ENCODE measurements at regions not wholly inside any gene's neighbourhood (a gene's known extent, or its start where the extent isn't known, plus 50 kb on each side); places are given as distances from the start of the nearest gene placed in this dataset.

DNA sequence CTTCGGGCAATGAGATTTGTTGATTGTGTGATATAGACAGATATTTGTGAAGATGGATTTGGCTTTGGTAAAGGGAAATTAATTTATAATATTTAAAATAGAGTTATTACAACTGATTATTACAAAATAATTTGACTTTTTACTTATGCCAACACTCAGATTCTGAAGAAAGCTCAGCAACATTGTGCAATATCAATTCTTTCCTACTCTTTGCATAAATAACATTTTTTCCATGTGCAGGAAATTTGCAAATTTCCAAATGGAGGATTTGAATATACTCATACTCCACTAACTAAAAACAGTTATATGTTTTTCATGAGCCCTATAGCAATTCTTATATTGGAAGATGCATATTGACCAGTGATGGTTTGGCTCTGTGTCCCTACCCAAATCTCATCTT lies 676.4 kb upstream of the ADAMTS5 start:
- DNase-seq (ENCODE audit: low read depth) = no peak
- TF ChIP-seq MAX (IDR thresholded peaks at IDR 0.05; ENCODE audit: low read depth, low read length) = no peak
- TF ChIP-seq, protein P1, sequence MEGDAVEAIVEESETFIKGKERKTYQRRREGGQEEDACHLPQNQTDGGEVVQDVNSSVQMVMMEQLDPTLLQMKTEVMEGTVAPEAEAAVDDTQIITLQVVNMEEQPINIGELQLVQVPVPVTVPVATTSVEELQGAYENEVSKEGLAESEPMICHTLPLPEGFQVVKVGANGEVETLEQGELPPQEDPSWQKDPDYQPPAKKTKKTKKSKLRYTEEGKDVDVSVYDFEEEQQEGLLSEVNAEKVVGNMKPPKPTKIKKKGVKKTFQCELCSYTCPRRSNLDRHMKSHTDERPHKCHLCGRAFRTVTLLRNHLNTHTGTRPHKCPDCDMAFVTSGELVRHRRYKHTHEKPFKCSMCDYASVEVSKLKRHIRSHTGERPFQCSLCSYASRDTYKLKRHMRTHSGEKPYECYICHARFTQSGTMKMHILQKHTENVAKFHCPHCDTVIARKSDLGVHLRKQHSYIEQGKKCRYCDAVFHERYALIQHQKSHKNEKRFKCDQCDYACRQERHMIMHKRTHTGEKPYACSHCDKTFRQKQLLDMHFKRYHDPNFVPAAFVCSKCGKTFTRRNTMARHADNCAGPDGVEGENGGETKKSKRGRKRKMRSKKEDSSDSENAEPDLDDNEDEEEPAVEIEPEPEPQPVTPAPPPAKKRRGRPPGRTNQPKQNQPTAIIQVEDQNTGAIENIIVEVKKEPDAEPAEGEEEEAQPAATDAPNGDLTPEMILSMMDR (IDR thresholded peaks at IDR 0.05; ENCODE audit: low read depth, low read length) = no peak
- TF ChIP-seq POLR2A (IDR thresholded peaks at IDR 0.05; ENCODE audit: extremely low read depth, insufficient read length) = no peak
- no peak for TF ChIP-seq MYC (IDR thresholded peaks at IDR 0.05; ENCODE audit: low read depth, low read length)
- H3K4me3 ChIP-seq (ENCODE audit: low read depth, low read length) = no peak overlapping the region

DNA sequence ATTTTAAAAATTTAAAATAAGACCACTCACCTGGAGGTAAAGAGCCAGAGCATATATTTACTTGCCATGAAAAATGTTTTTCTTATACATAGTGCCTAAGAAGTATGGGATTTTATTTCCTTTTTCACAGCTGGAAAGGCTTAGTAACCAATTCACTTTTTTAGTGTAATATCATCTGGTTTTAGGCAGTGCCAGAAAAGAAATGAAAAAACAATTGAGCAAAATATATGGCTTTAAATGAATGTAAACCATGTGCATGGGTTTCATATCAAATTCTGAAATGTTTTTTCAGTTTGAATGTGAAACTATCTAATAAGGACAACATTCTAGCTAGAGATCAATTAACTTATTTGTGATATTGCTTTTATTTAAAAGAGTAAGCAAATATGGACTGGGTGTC lies 672.4 kb upstream of the ADAMTS5 start:
- TF ChIP-seq MYC (IDR thresholded peaks at IDR 0.05; ENCODE audit: low read depth, low read length) (no peak), MAX (IDR thresholded peaks at IDR 0.05; ENCODE audit: low read depth, low read length) (no peak), POLR2A (IDR thresholded peaks at IDR 0.05; ENCODE audit: extremely low read depth, insufficient read length) (no peak)
- TF ChIP-seq, protein P1 (IDR thresholded peaks at IDR 0.05; ENCODE audit: low read depth, low read length) = no peak
- no peak for DNase-seq (ENCODE audit: low read depth)
- H3K4me3 ChIP-seq (ENCODE audit: low read depth, low read length) = no peak overlapping the region

GRCh38 chr21:27636656-27637055 lies 669.8 kb upstream of the ADAMTS5 start:
- no peak for DNase-seq (ENCODE audit: low read depth)
- no peak overlapping the region for H3K4me3 ChIP-seq (ENCODE audit: low read depth, low read length)
- no peak for TF ChIP-seq MYC (IDR thresholded peaks at IDR 0.05; ENCODE audit: low read depth, low read length)
- no peak for TF ChIP-seq MAX (IDR thresholded peaks at IDR 0.05; ENCODE audit: low read depth, low read length)
- TF ChIP-seq POLR2A (IDR thresholded peaks at IDR 0.05; ENCODE audit: extremely low read depth, insufficient read length) = no peak
- TF ChIP-seq, protein P1 (IDR thresholded peaks at IDR 0.05; ENCODE audit: low read depth, low read length) = no peak

GRCh38 chr21:27633631-27634030 lies 666.7 kb upstream of the ADAMTS5 start:
- no peak for DNase-seq (ENCODE audit: low read depth)
- TF ChIP-seq POLR2A (IDR thresholded peaks at IDR 0.05; ENCODE audit: extremely low read depth, insufficient read length) (no peak), MYC (IDR thresholded peaks at IDR 0.05; ENCODE audit: low read depth, low read length) (no peak), MAX (IDR thresholded peaks at IDR 0.05; ENCODE audit: low read depth, low read length) (no peak)
- TF ChIP-seq, protein P1 (IDR thresholded peaks at IDR 0.05; ENCODE audit: low read depth, low read length) = no peak
- no peak overlapping the region for H3K4me3 ChIP-seq (ENCODE audit: low read depth, low read length)

DNA sequence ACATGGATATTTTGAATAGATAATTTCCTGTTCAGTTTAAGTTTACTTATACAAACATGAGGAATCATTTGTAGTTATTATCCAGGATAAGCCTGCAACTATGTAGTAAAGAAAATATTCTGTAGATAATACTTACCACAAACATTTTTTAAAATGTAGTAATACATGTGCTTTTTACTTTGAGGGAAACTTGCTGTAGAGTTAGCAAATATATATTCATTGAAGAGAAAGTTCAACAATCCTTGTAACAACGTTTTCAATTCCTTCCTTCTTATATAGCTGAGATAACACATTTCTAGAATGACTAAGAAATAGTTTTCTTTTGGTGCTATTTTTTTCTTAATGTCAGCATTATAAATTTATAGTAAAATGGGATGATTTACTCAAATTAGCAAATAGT lies 664.6 kb upstream of the ADAMTS5 start:
- no peak overlapping the region for H3K4me3 ChIP-seq (ENCODE audit: low read depth, low read length)
- TF ChIP-seq MYC (IDR thresholded peaks at IDR 0.05; ENCODE audit: low read depth, low read length) = no peak
- TF ChIP-seq, protein P1 (IDR thresholded peaks at IDR 0.05; ENCODE audit: low read depth, low read length) = no peak
- no peak for TF ChIP-seq POLR2A (IDR thresholded peaks at IDR 0.05; ENCODE audit: extremely low read depth, insufficient read length)
- no peak for TF ChIP-seq MAX (IDR thresholded peaks at IDR 0.05; ENCODE audit: low read depth, low read length)
- DNase-seq (ENCODE audit: low read depth) = no peak

DNA sequence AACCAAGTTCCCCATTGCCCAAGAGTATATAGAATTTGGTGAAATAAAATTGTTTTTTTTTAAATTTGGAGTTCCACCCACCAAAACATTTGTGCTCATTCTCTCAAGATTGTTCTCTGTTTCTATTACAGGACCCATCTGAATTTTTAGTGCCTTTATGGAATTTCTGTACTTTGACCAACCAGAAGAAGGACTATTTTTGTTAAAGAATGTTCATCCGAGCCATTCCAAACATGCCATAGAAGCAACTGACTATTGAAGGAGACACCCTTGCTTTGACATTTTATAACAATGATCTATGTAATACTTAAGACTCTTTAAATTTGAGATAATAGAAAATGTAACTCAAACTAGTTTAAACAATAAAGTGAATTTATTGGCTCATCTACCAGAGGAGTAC lies 655.7 kb upstream of the ADAMTS5 start:
- H3K4me3 ChIP-seq (ENCODE audit: low read depth, low read length) = no peak overlapping the region
- DNase-seq (ENCODE audit: low read depth) = no peak
- TF ChIP-seq, protein P1 (IDR thresholded peaks at IDR 0.05; ENCODE audit: low read depth, low read length) = no peak
- TF ChIP-seq POLR2A (IDR thresholded peaks at IDR 0.05; ENCODE audit: extremely low read depth, insufficient read length) (no peak), MYC (IDR thresholded peaks at IDR 0.05; ENCODE audit: low read depth, low read length) (no peak), MAX (IDR thresholded peaks at IDR 0.05; ENCODE audit: low read depth, low read length) (no peak)

Data from NB4 (cell line).